Fibroblast of lung (primary cell): ENCODE measurements at regions not wholly inside any gene's neighbourhood (a gene's known extent, or its start where the extent isn't known, plus 50 kb on each side); places are given as distances from the start of the nearest gene placed in this dataset.

Experiments used
- CTCF ChIP-seq, 2 donors: IDR thresholded peaks in 1 of 2; conservative IDR thresholded peaks in 1 of 2; 1 replicate in 1 of 2; 2 replicates in 1 of 2; pipeline ENCODE4 v1.5.1; 2011 to 2012; ENCODE audit warnings: low read length in 2 of 2, control low read depth in 1 of 2, inconsistent platforms in 1 of 2, low read depth in 1 of 2, mild to moderate bottlenecking in 1 of 2
- EZH2 ChIP-seq: IDR thresholded peaks from 2 replicates; pipeline ENCODE4 v1.5.1; 2012; ENCODE audit warnings: low read length, control low read depth, mild to moderate bottlenecking; ENCODE audit errors: missing control alignments

- no peak for TF ChIP-seq CTCF (conservative IDR thresholded peaks at IDR 0.05 in 1 of 2, IDR thresholded peaks at IDR 0.05 in 1 of 2; ENCODE audit: low read depth in 1 of 2, low read length in 2 of 2)
- TF ChIP-seq EZH2: no peak
These were observed 50.5 kb upstream of the GPR141 start for GRCh38 chr7:37633048-37633447.
